ENCODE measurements at regions not wholly inside any gene's neighbourhood (a gene's known extent, or its start where the extent isn't known, plus 50 kb on each side); places are given as distances from the start of the nearest gene placed in this dataset.

DNA sequence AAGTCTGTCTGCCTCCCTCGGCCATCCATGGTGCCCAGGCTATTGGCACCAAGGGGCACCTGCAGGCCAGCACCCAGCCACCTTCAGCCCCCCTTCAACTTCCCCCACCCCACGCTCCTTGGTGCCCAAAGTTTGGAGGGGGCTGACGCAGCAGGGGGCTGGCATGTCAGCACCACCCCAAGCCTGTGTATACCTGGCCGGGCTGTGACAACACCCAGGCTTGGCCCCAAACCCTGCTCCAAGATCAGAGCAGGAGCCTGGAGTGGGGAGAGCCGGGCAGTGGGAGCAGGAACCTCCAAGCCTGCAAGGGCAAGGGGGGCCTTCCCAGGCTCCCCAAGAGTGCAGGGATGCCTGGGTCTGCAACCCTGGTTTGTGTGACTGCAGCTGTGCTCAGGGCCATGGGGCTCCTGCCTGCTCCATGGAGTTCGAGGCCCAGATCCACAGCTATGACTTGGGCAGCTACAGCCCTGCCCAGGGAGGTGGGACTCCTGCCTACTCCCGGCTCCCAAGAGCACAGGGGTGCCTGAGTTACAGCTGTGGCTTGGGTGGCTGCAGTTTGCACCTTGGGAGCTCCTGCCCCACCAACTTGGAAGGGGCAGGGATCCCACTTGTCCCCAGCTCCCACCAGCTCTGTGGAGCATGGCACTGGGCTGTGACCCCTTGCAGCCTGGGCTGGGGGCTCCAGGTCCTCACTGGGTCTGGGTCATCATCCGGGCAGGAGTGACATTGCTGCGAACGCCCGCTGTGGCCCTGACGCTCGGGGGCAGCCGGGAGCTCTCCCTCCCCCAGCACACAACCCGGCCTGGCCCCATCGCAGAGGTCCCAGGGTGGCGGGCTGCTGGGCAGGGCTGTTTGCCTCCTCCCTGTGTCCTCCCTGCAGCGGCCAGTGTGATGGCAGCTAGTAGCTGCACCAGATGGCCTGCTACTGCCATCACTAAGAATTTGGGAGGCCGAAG is 175.5 kb upstream of the SDK2 start:
- Histone ChIP-seq H3K27ac (ENCODE audit: low read depth in 1 of 2, low read length in 2 of 2) (no peak overlapping the region), H3K27me3 (ENCODE audit: control insufficient read depth in 1 of 2, insufficient read depth in 2 of 2, low read length in 2 of 2) (no peaks in the 10 kb centered on the region), H3K4me1 (ENCODE audit: insufficient read depth, low read length) (peaks cover 27% of the 10 kb centered on the region), H3K36me3 (ENCODE audit: insufficient read depth, low read length) (no peaks in the 10 kb centered on the region), H3K4me3 (ENCODE audit: low read length) (no peak overlapping the region), H3K9me3 (ENCODE audit: control insufficient read depth in 1 of 2, insufficient read depth in 1 of 2, low read length in 2 of 2) (peaks cover 0 to 14% of the 10 kb centered on the region in 2 experiments)
- ChIA-PET CTCF (no interaction called here), POLR2A (no interaction called here)
- H3K4me3 Mint-ChIP-seq: no peak overlapping the region
- H3K27me3 Mint-ChIP-seq: no peaks in the 10 kb centered on the region
- intact Hi-C loops (cut with DNase I, micrococcal nuclease): loop anchor here in 1 of 2 experiments (5.0 kb wide), 1 partner anchor 97 kb away; no protein-coding TSS in a partner anchor
- peaks cover 36% of the 10 kb centered on the region for H3K4me1 Mint-ChIP-seq (ENCODE audit: low read depth)
- H3K27ac Mint-ChIP-seq: no peak overlapping the region
- TF ChIP-seq, protein P1, sequence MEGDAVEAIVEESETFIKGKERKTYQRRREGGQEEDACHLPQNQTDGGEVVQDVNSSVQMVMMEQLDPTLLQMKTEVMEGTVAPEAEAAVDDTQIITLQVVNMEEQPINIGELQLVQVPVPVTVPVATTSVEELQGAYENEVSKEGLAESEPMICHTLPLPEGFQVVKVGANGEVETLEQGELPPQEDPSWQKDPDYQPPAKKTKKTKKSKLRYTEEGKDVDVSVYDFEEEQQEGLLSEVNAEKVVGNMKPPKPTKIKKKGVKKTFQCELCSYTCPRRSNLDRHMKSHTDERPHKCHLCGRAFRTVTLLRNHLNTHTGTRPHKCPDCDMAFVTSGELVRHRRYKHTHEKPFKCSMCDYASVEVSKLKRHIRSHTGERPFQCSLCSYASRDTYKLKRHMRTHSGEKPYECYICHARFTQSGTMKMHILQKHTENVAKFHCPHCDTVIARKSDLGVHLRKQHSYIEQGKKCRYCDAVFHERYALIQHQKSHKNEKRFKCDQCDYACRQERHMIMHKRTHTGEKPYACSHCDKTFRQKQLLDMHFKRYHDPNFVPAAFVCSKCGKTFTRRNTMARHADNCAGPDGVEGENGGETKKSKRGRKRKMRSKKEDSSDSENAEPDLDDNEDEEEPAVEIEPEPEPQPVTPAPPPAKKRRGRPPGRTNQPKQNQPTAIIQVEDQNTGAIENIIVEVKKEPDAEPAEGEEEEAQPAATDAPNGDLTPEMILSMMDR (IDR thresholded peaks at IDR 0.05): no peak
- DNase-seq (no peak), ATAC-seq (ENCODE audit: poor library complexity) (no peak)
- H3K9me3 Mint-ChIP-seq: no peaks in the 10 kb centered on the region
- H3K36me3 Mint-ChIP-seq (ENCODE audit: low read depth): no peaks in the 10 kb centered on the region

DNA sequence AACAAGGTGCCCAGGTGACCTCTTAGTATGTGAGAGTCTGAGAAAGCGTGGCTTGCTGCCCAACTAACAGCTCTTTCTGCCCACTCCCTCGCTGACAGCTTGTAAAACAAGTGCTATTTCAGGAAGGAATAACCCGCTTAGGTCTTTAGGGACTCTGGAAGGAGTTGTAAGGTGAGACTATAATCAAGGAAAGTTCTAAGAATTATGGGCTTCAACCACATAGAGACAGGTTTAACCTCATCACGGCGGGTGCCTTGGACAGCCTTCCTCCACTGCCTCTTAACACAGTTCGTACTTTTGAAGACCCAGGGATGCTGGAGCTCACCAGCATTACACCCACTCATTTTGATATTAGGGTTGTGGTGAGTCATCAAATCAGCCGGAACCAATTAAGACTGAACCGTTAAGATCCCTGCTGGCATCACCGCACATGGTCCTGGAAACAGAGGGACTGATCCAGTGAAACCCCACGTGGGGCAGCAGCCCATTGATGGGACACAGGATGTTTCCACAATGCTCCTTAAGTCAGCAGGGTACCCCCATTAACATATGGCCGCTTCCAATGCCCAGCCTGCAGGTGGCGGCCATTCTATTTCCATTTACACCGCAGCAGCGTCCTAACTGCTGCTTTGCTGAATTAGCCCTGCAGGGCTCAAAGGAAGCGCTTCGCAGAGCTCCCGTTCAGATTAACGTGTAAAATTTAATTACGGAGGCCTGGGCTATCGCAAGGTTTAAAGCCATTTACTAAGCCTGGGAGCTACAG is 176.6 kb upstream of the SDK2 start:
- Mint-ChIP-seq H3K27ac (no peak overlapping the region), H3K36me3 (ENCODE audit: low read depth) (no peaks in the 10 kb centered on the region), H3K9me3 (no peaks in the 10 kb centered on the region), H3K4me1 (ENCODE audit: low read depth) (peaks cover 47% of the 10 kb centered on the region), H3K27me3 (no peaks in the 10 kb centered on the region), H3K4me3 (no peak overlapping the region)
- H3K4me1 ChIP-seq (ENCODE audit: insufficient read depth, low read length): peaks cover 32% of the 10 kb centered on the region
- ATAC-seq (ENCODE audit: poor library complexity) (no peak), DNase-seq (no peak)
- TF ChIP-seq, protein P1 (IDR thresholded peaks at IDR 0.05): no peak
- H3K9me3 ChIP-seq (ENCODE audit: control insufficient read depth in 1 of 2, insufficient read depth in 1 of 2, low read length in 2 of 2): peaks cover 0 to 14% of the 10 kb centered on the region in 2 experiments
- intact Hi-C loops (cut with DNase I, micrococcal nuclease): loop anchor here in 1 of 2 experiments (5.0 kb wide), 1 partner anchor 99 kb away; no protein-coding TSS in a partner anchor
- H3K4me3 ChIP-seq (ENCODE audit: low read length): no peak overlapping the region
- no peaks in the 10 kb centered on the region for H3K27me3 ChIP-seq (ENCODE audit: control insufficient read depth in 1 of 2, insufficient read depth in 2 of 2, low read length in 2 of 2)
- H3K27ac ChIP-seq (ENCODE audit: low read depth in 1 of 2, low read length in 2 of 2): no peak overlapping the region
- ChIA-PET CTCF (interaction anchor here (0.6 kb wide), 1 partner anchor 641 kb away, joined by 3 read pairs; no protein-coding TSS in a partner anchor), POLR2A (no interaction called here)
- H3K36me3 ChIP-seq (ENCODE audit: insufficient read depth, low read length): no peaks in the 10 kb centered on the region

DNA sequence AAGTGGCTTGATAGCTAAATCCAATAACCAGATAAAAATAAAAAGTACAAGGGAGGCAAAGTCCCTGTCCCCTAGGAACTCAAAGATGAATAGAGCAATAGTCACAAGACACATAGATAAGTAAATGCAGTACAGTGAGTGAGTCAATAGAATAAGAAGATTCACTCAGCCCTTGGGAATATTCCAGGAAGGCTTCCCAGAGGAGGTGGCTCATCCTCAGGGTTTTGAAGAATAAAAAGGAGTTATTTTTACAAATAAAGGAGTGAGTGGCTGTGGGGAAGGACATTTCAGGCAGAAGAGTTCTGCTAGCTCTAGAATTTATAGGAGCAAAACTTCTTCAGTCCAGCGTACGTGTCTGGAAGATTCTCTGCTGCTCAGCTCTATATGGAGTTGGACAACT is 177.4 kb upstream of the SDK2 start:
- Mint-ChIP-seq H3K36me3 (ENCODE audit: low read depth) (no peaks in the 10 kb centered on the region), H3K4me1 (ENCODE audit: low read depth) (peaks cover 55% of the 10 kb centered on the region), H3K27me3 (no peaks in the 10 kb centered on the region), H3K4me3 (peak overlapping the region; percentile 13), H3K9me3 (no peaks in the 10 kb centered on the region), H3K27ac (peak overlapping the region; percentile 97)
- Histone ChIP-seq H3K36me3 (ENCODE audit: insufficient read depth, low read length) (no peaks in the 10 kb centered on the region), H3K27ac (ENCODE audit: low read depth in 1 of 2, low read length in 2 of 2) (no peak overlapping the region), H3K27me3 (ENCODE audit: control insufficient read depth in 1 of 2, insufficient read depth in 2 of 2, low read length in 2 of 2) (no peaks in the 10 kb centered on the region), H3K4me3 (ENCODE audit: low read length) (no peak overlapping the region), H3K4me1 (ENCODE audit: insufficient read depth, low read length) (peaks cover 40% of the 10 kb centered on the region), H3K9me3 (ENCODE audit: control insufficient read depth in 1 of 2, insufficient read depth in 1 of 2, low read length in 2 of 2) (peaks cover 0 to 14% of the 10 kb centered on the region in 2 experiments)
- ChIA-PET CTCF (interaction anchor here (0.6 kb wide), 1 partner anchor 641 kb away, joined by 3 read pairs; no protein-coding TSS in a partner anchor), POLR2A (interaction anchor here (1.2 to 2.9 kb wide), 2 partner anchors 13 to 99 kb away, joined by 3 to 9 read pairs; no protein-coding TSS in a partner anchor)
- TF ChIP-seq, protein P1 (IDR thresholded peaks at IDR 0.05): no peak
- intact Hi-C loops (cut with DNase I, micrococcal nuclease): loop anchor here (2.0 to 5.0 kb wide), 2 partner anchors 15 to 99 kb away; no protein-coding TSS in a partner anchor
- DNase-seq (no peak), ATAC-seq (ENCODE audit: poor library complexity) (no peak)

All from CD4-positive, alpha-beta T cell (primary cell).